Tibial nerve (tissue), 4 donors: ENCODE measurements at regions not wholly inside any gene's neighbourhood (a gene's known extent, or its start where the extent isn't known, plus 50 kb on each side); places are given as distances from the start of the nearest gene placed in this dataset.

Experiments
- DNase-seq, 2 donors: peaks; one replicate each; pipeline ENCODE4 v3.0.0-alpha.2; 2019; ENCODE audit warnings: low spot score in 2 of 2
- H3K27ac ChIP-seq, 4 donors: fragments of 200-600 bp; sonication (generic) in 3 of 4; one replicate each; pipeline ENCODE4 v1.5.1; 2017 to 2019; ENCODE audit warnings: mild to moderate bottlenecking in 1 of 4
- H3K27me3 ChIP-seq, 2 donors: fragments of 200-600 bp; sonication (generic) in 1 of 2; one replicate each; pipeline versions ENCODE4 v1.5.1 to v1.6.0; 2017 to 2019
- H3K36me3 ChIP-seq, 3 donors: fragments of 200-600 bp; sonication (generic); one replicate each; pipeline ENCODE4 v1.5.1; 2018 to 2019
- H3K4me1 ChIP-seq, 4 donors: fragments of 200-600 bp; sonication (generic) in 3 of 4; one replicate each; pipeline ENCODE4 v1.5.1; 2017 to 2019
- H3K4me3 ChIP-seq, 4 donors: fragments of 200-600 bp; sonication (generic) in 3 of 4; one replicate each; pipeline ENCODE4 v1.5.1; 2017 to 2019; ENCODE audit warnings: mild to moderate bottlenecking in 1 of 4, moderate library complexity in 1 of 4
- H3K9me3 ChIP-seq, 4 donors: fragments of 200-600 bp; sonication (generic) in 3 of 4; one replicate each; pipeline ENCODE4 v1.5.1; 2017 to 2019
- CTCF ChIP-seq, 5 experiments: fragments of 200-600 bp in 3 of 5; fragments of 450-650 bp in 2 of 5; sonication (generic) in 3 of 5; IDR thresholded peaks; one replicate each; pipeline ENCODE4 v1.5.1; 2016 to 2019; ENCODE audit warnings: antibody characterized with exemption in 5 of 5, mild to moderate bottlenecking in 3 of 5, moderate library complexity in 2 of 5
- EP300 ChIP-seq, 2 donors: sonication (generic); formaldehyde crosslinking; IDR thresholded peaks; one replicate each; pipeline ENCODE4 v1.6.1; 2017; ENCODE audit warnings: antibody characterized with exemption in 2 of 2, mild to moderate bottlenecking in 1 of 2
- POLR2A ChIP-seq, 2 donors: fragments of 450-650 bp; IDR thresholded peaks; one replicate each; pipeline ENCODE4 v1.6.1; 2017; ENCODE audit warnings: antibody characterized with exemption in 2 of 2, mild to moderate bottlenecking in 2 of 2, moderate library complexity in 2 of 2
- WGBS, 2 donors: methylation state at CpG; one replicate each; pipeline ENCODE4 v1.1.5; 2018; 5-methylcytosine and 5-hydroxymethylcytosine counted together

DNA sequence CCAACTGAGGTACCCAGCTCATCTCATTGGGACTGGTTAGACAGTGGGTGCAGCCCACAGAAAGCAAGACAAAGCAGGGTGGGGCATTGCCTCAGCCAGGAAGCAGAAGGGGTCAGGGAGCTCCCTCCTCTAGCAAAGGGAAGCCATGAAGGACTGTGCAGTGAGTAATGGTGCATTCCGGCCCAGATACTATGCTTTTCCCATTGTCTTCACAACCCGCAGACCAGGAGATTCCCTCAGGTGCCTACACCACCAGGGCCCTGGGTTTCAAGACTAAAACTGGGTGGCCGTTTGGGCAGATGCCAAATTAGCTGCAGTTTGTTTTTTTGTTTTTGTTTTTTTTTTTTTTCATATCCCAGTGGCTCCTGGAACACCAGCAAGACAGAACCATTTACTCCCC lies 235.3 kb downstream of the TACR3 start:
- Histone ChIP-seq H3K4me1 (no peaks in the 10 kb centered on the region), H3K27ac (no peak overlapping the region), H3K27me3 (no peaks in the 10 kb centered on the region), H3K9me3 (no peaks in the 10 kb centered on the region), H3K36me3 (no peaks in the 10 kb centered on the region), H3K4me3 (no peak overlapping the region)
- TF ChIP-seq CTCF (IDR thresholded peaks at IDR 0.05) (no peak), EP300 (IDR thresholded peaks at IDR 0.05) (no peak), POLR2A (IDR thresholded peaks at IDR 0.05) (no peak)
- 73 to 87% methylated on average over 3 of the region's 3 CpGs for WGBS, 2 donors
- no peak for DNase-seq

DNA sequence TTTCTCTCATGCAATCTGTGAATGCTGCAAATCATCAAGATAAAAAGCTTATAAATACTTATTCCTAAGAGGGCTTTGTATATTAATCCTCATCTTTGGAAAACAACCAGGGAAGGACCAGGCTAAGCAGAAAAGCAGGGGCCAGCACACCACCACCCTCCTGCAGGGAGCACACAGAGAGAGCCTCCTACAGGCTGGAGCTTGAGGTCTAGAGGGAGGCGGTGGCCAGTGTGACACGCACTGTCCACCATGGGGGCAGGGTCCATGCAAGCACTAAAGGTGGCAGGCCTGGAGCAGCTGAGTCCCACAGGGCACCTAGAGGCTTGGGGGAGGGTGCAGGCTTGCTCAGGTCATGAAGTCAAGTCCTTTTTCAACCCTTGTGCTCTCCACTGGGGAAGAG lies 236.9 kb downstream of the TACR3 start:
- TF ChIP-seq CTCF (IDR thresholded peaks at IDR 0.05): no peak
- TF ChIP-seq POLR2A (IDR thresholded peaks at IDR 0.05): no peak
- TF ChIP-seq EP300 (IDR thresholded peaks at IDR 0.05): no peak
- Histone ChIP-seq H3K4me1 (no peaks in the 10 kb centered on the region), H3K4me3 (no peak overlapping the region), H3K27ac (no peak overlapping the region), H3K27me3 (no peaks in the 10 kb centered on the region), H3K9me3 (no peaks in the 10 kb centered on the region), H3K36me3 (no peaks in the 10 kb centered on the region)
- DNase-seq: no peak
- WGBS, 2 donors: 86 to 94% methylated on average over 2 of the region's 2 CpGs

DNA sequence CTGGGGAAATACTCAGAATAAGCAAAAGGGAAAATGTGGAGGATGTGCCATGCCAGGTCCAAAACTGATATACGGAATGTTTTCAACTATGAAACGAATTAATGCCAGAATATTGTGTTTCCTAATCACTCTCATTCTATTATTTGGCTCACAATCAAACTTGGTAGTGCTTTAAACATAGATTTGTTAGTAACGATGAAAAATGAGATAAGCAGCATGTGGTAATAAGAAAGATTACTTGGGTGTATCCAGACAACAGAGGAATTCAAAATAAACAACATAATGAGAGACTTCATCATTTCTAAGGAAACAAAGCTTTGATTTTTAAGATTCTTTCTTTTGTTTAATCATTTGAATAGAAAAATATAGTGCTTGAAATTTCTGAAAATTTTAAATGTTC lies 237.3 kb downstream of the TACR3 start:
- no peak overlapping the region for H3K4me3 ChIP-seq
- TF ChIP-seq EP300 (IDR thresholded peaks at IDR 0.05): no peak
- TF ChIP-seq POLR2A (IDR thresholded peaks at IDR 0.05): no peak
- TF ChIP-seq CTCF (IDR thresholded peaks at IDR 0.05): no peak
- H3K36me3 ChIP-seq: no peaks in the 10 kb centered on the region
- no peak overlapping the region for H3K27ac ChIP-seq
- WGBS, 2 donors: 51% methylated on average over 3 of the region's 3 CpGs
- H3K4me1 ChIP-seq: no peaks in the 10 kb centered on the region
- DNase-seq: no peak
- no peaks in the 10 kb centered on the region for H3K27me3 ChIP-seq
- H3K9me3 ChIP-seq: no peaks in the 10 kb centered on the region

DNA sequence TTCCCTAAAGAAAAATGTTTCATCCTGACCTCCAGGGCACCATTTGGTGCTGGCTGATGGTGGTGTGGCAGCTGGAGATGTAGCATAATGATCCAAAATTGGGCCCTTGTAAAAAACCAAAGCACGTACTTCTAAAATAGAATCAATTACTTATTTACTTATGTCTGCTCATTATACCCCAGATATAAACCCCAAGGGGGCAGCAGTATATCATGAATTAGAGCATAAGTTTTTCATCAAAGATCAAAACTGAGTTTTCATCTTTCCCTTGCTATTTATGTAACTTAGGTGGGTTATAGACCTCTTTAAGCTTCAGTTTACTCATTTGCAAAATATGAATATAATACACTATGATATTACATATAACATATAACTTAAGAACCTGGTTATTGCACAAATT lies 241.1 kb downstream of the TACR3 start:
- no peak for TF ChIP-seq POLR2A (IDR thresholded peaks at IDR 0.05)
- no peak for TF ChIP-seq EP300 (IDR thresholded peaks at IDR 0.05)
- TF ChIP-seq CTCF (IDR thresholded peaks at IDR 0.05): no peak
- H3K4me1 ChIP-seq: no peaks in the 10 kb centered on the region
- H3K27ac ChIP-seq: no peak overlapping the region
- no peak for DNase-seq
- no peaks in the 10 kb centered on the region for H3K9me3 ChIP-seq
- WGBS, 2 donors: 45 to 47% methylated on average over 1 of the region's 1 CpG
- H3K27me3 ChIP-seq: no peaks in the 10 kb centered on the region
- no peaks in the 10 kb centered on the region for H3K36me3 ChIP-seq
- H3K4me3 ChIP-seq: no peak overlapping the region

DNA sequence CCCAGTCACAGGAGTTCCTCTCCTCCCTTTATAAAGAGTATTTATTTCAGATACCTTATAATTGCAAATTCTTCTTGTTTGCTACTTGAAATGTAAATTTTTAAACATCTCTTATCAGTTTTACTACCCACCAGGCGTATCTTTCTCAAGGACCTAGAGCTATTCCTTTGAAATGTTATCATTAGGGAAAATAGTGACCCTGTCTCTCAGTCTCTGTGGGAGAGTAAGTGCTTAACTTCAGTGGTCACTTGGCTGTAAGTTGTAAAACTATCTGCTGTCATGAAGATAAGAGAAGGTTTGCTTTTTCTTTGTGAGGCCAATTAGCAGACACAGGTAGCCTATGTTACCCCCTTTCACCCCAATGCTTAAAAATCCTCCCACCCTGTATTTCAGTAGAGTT lies 241.6 kb downstream of the TACR3 start:
- 68 to 71% methylated on average over 1 of the region's 1 CpG for WGBS, 2 donors
- Histone ChIP-seq H3K36me3 (no peaks in the 10 kb centered on the region), H3K4me3 (no peak overlapping the region), H3K27me3 (no peaks in the 10 kb centered on the region), H3K4me1 (no peaks in the 10 kb centered on the region), H3K9me3 (no peaks in the 10 kb centered on the region), H3K27ac (no peak overlapping the region)
- TF ChIP-seq CTCF (IDR thresholded peaks at IDR 0.05) (no peak), POLR2A (IDR thresholded peaks at IDR 0.05) (no peak), EP300 (IDR thresholded peaks at IDR 0.05) (no peak)
- DNase-seq: no peak
